Kidney (tissue), 13 donors: ENCODE measurements at regions not wholly inside any gene's neighbourhood (a gene's known extent, or its start where the extent isn't known, plus 50 kb on each side); places are given as distances from the start of the nearest gene placed in this dataset.

Source experiments
- DNase-seq, 5 donors: peaks; one replicate each; pipeline ENCODE4 v3.0.0-alpha.2; 2013 to 2020
- FAIRE-seq: peaks from 2 replicates; lab custom pipeline; 2012; peaks lifted over from hg19 to GRCh38; lab: Jason Lieb, UNC
- H3K27ac ChIP-seq, 2 donors: one replicate each; pipeline ENCODE4 v1.7.0; 2013; ENCODE audit warnings: low read depth in 2 of 2, low read length in 2 of 2, inconsistent platforms in 1 of 2
- H3K27me3 ChIP-seq: one replicate; pipeline ENCODE4 v1.7.1; 2013; ENCODE audit warnings: low read length, inconsistent platforms; ENCODE audit not compliant: control insufficient read depth, insufficient read depth
- H3K36me3 ChIP-seq, 3 donors: one replicate each; pipeline versions ENCODE4 v1.7.0 to v1.7.1; 2013; ENCODE audit warnings: low read length in 3 of 3, control low read depth in 1 of 3, inconsistent platforms in 1 of 3; ENCODE audit not compliant: insufficient read depth in 3 of 3, control insufficient read depth in 2 of 3
- H3K4me1 ChIP-seq, 3 donors: one replicate each; pipeline versions ENCODE4 v1.7.0 to v1.7.1; 2013; ENCODE audit warnings: low read length in 3 of 3, inconsistent platforms in 1 of 3, low read depth in 1 of 3; ENCODE audit not compliant: control insufficient read depth in 2 of 3, insufficient read depth in 2 of 3
- H3K4me3 ChIP-seq, 3 donors: one replicate each; pipeline versions ENCODE4 v1.7.0 to v1.8.1; 2013; ENCODE audit warnings: low read length in 3 of 3, control low read depth in 1 of 3, inconsistent platforms in 1 of 3
- H3K9ac ChIP-seq, 3 donors: one replicate each; pipeline versions ENCODE4 v1.7.0 to v1.7.1; 2013; ENCODE audit warnings: low read length in 3 of 3, control low read depth in 1 of 3, inconsistent platforms in 1 of 3
- H3K9me3 ChIP-seq, 3 donors: one replicate each; pipeline versions ENCODE4 v1.7.0 to v1.7.1; 2013; ENCODE audit warnings: low read length in 3 of 3, control low read depth in 1 of 3, inconsistent platforms in 1 of 3; ENCODE audit not compliant: control insufficient read depth in 2 of 3, insufficient read depth in 1 of 3
- CTCF ChIP-seq: IDR thresholded peaks from 3 replicates; pipeline ENCODE4 v1.5.1; 2012; ENCODE audit warnings: mild to moderate bottlenecking, moderate library complexity, borderline replicate concordance; ENCODE audit not compliant: insufficient read depth; ENCODE audit errors: extremely low read depth
- intact Hi-C: fragments of 100-400 bp; cut with DNase I; formaldehyde crosslinking; loops from one replicate; pipeline ENCODE4 v1.11.1; 2022
- donor health status: control.
- donor health status: control.
- donor health status: control.
- donor health status: control.
- donor health status: control.
- donor health status: DM: yes; HTN: yes; CAD: no.
- donor health status: Normal renal cell carcinoma (clear cell type).

GRCh38 chr6:112983713-112984261 lies 636.7 kb downstream of the RFPL4B start:
- intact Hi-C loops, result no loop called here
- Histone ChIP-seq H3K27me3 (no peaks in the 10 kb centered on the region), H3K9ac (no peak overlapping the region), H3K4me3 (no peak overlapping the region), H3K4me1 (peaks cover 0 to 3% (median 0%) of the 10 kb centered on the region in 3 donors), H3K36me3 (no peaks in the 10 kb centered on the region), H3K27ac (no peak overlapping the region), H3K9me3 (no peaks in the 10 kb centered on the region)
- no peak for TF ChIP-seq CTCF
- DNase-seq (peak in 2 of 5 donors; percentile 62 to 76), FAIRE-seq (no peak)

GRCh38 chr6:112984899-112985298 lies 637.8 kb downstream of the RFPL4B start:
- DNase-seq, result no peak
- intact Hi-C loops, result no loop called here
- no peak for FAIRE-seq
- Histone ChIP-seq H3K9ac (no peak overlapping the region), H3K4me1 (peaks cover 0 to 2% (median 0%) of the 10 kb centered on the region in 3 donors), H3K27ac (no peak overlapping the region), H3K36me3 (no peaks in the 10 kb centered on the region), H3K27me3 (no peaks in the 10 kb centered on the region), H3K9me3 (no peaks in the 10 kb centered on the region), H3K4me3 (no peak overlapping the region)
- no peak for TF ChIP-seq CTCF

GRCh38 chr6:112986321-112986720 lies 639.2 kb downstream of the RFPL4B start:
- Histone ChIP-seq H3K27me3 (no peaks in the 10 kb centered on the region), H3K27ac (no peak overlapping the region), H3K9me3 (no peaks in the 10 kb centered on the region), H3K9ac (no peak overlapping the region), H3K4me3 (no peak overlapping the region), H3K4me1 (no peaks in the 10 kb centered on the region), H3K36me3 (no peaks in the 10 kb centered on the region)
- intact Hi-C loops, result no loop called here
- TF ChIP-seq CTCF, result no peak
- DNase-seq (no peak), FAIRE-seq (no peak)

GRCh38 chr6:112988748-112989147 lies 641.6 kb downstream of the RFPL4B start:
- no peaks in the 10 kb centered on the region for H3K36me3 ChIP-seq
- no peak overlapping the region for H3K27ac ChIP-seq
- FAIRE-seq (no peak), DNase-seq (no peak)
- H3K9ac ChIP-seq, result no peak overlapping the region
- no peak for TF ChIP-seq CTCF
- H3K27me3 ChIP-seq, result no peaks in the 10 kb centered on the region
- intact Hi-C loops, result no loop called here
- H3K4me3 ChIP-seq, result no peak overlapping the region
- no peaks in the 10 kb centered on the region for H3K4me1 ChIP-seq
- no peaks in the 10 kb centered on the region for H3K9me3 ChIP-seq
